PC-9 (cell line): ENCODE measurements at regions not wholly inside any gene's neighbourhood (a gene's known extent, or its start where the extent isn't known, plus 50 kb on each side); places are given as distances from the start of the nearest gene placed in this dataset.

Experiments used
- EZH2 ChIP-seq: fragments of 200-600 bp; sonication (generic); IDR thresholded peaks from 2 replicates; pipeline ENCODE4 v1.8.0; 2017; ENCODE audit warnings: antibody characterized with exemption, low read depth
- TF ChIP-seq, protein P1 (sequence below): fragments of 200-600 bp; sonication (generic); conservative IDR thresholded peaks from 2 replicates; pipeline ENCODE4 v1.6.1; 2017; ENCODE audit warnings: mixed run types, antibody characterized with exemption, mild to moderate bottlenecking, moderate library complexity

DNA sequence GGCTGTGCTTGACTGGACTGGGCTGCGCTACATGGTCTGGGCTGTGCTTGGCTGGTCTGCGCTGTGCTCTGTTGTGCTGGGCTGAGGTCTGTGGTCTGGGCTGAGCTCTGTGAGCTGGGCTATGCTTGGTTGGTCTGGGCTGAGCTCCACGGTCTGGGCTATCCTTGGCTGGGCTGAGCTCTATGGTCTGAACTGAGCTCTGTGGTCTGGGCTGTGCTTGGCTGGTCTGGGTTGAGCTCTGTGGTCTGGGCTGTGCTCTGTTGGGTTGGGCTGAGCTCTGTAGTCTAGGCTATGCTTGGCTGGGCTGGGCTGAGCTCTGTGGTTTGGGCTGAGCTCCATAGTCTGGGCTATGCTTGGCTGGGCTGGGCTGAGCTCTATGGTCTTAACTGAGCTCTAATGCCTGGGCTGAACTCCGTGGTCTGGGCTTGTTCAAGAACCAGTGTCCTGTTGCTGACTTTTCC, 92.0 kb downstream of the PLXNA1 start:
- TF ChIP-seq EZH2: no peak
- TF ChIP-seq, protein P1, sequence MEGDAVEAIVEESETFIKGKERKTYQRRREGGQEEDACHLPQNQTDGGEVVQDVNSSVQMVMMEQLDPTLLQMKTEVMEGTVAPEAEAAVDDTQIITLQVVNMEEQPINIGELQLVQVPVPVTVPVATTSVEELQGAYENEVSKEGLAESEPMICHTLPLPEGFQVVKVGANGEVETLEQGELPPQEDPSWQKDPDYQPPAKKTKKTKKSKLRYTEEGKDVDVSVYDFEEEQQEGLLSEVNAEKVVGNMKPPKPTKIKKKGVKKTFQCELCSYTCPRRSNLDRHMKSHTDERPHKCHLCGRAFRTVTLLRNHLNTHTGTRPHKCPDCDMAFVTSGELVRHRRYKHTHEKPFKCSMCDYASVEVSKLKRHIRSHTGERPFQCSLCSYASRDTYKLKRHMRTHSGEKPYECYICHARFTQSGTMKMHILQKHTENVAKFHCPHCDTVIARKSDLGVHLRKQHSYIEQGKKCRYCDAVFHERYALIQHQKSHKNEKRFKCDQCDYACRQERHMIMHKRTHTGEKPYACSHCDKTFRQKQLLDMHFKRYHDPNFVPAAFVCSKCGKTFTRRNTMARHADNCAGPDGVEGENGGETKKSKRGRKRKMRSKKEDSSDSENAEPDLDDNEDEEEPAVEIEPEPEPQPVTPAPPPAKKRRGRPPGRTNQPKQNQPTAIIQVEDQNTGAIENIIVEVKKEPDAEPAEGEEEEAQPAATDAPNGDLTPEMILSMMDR: no peak
